ENCODE measurements at regions not wholly inside any gene's neighbourhood (a gene's known extent, or its start where the extent isn't known, plus 50 kb on each side); places are given as distances from the start of the nearest gene placed in this dataset.

DNA sequence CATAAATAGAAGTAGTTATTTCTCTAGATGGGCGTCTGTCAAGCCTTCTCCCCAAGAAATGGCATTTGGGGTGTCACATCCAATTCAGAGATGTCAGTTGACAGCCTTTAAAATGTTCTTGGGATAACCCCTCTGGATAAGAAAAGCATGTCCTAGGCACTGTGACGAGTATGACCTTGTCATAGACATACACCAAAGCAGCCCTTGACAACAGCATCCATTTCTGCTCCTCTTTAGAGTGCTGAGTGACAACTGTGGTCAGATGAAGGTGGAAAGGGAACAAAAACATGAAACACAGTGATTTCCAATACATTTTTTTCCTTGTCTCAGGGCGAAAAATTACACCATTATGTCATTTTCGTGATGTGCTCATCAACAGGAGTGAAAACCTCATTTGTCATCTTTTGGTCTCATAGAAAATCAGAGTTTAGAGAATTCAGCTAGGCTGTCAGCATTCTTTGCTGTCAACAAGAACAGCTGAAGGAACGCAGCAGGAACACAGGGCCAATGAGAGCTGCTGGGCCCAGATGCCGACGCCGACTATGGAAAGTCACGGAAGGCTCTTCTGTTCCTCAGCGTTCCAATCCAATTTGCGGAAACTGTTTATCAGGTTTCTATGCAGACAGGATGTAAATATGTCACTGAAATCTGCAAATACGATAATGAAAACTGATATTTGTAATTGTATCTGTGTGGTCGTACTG is 193.2 kb downstream of the ICOS start:
- H3K4me1 ChIP-seq (ENCODE audit: insufficient read depth, low read length), result no peaks in the 10 kb centered on the region
- no TSS peak for BruUV-seq (replicated peaks)
- no peak overlapping the region for H3K4me3 ChIP-seq (replicated peaks in 1 of 3; ENCODE audit: insufficient read depth in 1 of 3, low read depth in 2 of 3, low read length in 3 of 3)
- DNase-seq (ENCODE audit: low spot score), result no peak
- no peaks in the 10 kb centered on the region for H3K79me2 ChIP-seq (ENCODE audit: insufficient read depth, low read length)
- intact Hi-C loops (cut with micrococcal nuclease; ENCODE audit: unreplicated experiment) (no loop called here), in situ Hi-C loops (cut with HindIII; ENCODE audit: extremely low pct_ligation_motif_present, low pct_unique_long_range_greater_than_20kb) (no loop called here)
- no peak overlapping the region for H3K4me2 ChIP-seq (ENCODE audit: low read depth, low read length)
- no peak overlapping the region for H3K9ac ChIP-seq (ENCODE audit: insufficient read depth, low read depth, low read length)
- CTCF ChIA-PET (ENCODE audit: low intra/inter-chr PET ratio, low total read pairs), result no interaction called here
- H3K27ac ChIP-seq (ENCODE audit: extremely low read length, insufficient read depth, low read length), result no peak overlapping the region
- no peaks in the 10 kb centered on the region for H4K20me1 ChIP-seq (ENCODE audit: insufficient read depth, low read length)
- no peaks in the 10 kb centered on the region for H3K36me3 ChIP-seq (replicated peaks in 1 of 2; ENCODE audit: control insufficient read depth in 1 of 2, insufficient read depth in 2 of 2, low read length in 2 of 2)
- H3K9me3 ChIP-seq (ENCODE audit: low read length), result no peaks in the 10 kb centered on the region
- TF ChIP-seq, protein P1, sequence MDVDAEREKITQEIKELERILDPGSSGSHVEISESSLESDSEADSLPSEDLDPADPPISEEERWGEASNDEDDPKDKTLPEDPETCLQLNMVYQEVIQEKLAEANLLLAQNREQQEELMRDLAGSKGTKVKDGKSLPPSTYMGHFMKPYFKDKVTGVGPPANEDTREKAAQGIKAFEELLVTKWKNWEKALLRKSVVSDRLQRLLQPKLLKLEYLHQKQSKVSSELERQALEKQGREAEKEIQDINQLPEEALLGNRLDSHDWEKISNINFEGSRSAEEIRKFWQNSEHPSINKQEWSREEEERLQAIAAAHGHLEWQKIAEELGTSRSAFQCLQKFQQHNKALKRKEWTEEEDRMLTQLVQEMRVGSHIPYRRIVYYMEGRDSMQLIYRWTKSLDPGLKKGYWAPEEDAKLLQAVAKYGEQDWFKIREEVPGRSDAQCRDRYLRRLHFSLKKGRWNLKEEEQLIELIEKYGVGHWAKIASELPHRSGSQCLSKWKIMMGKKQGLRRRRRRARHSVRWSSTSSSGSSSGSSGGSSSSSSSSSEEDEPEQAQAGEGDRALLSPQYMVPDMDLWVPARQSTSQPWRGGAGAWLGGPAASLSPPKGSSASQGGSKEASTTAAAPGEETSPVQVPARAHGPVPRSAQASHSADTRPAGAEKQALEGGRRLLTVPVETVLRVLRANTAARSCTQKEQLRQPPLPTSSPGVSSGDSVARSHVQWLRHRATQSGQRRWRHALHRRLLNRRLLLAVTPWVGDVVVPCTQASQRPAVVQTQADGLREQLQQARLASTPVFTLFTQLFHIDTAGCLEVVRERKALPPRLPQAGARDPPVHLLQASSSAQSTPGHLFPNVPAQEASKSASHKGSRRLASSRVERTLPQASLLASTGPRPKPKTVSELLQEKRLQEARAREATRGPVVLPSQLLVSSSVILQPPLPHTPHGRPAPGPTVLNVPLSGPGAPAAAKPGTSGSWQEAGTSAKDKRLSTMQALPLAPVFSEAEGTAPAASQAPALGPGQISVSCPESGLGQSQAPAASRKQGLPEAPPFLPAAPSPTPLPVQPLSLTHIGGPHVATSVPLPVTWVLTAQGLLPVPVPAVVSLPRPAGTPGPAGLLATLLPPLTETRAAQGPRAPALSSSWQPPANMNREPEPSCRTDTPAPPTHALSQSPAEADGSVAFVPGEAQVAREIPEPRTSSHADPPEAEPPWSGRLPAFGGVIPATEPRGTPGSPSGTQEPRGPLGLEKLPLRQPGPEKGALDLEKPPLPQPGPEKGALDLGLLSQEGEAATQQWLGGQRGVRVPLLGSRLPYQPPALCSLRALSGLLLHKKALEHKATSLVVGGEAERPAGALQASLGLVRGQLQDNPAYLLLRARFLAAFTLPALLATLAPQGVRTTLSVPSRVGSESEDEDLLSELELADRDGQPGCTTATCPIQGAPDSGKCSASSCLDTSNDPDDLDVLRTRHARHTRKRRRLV (CRISPR knock-in tag; IDR thresholded peaks at IDR 0.05), result no peak
- peak; percentile 41; the same call in 1 of the 2 replicates for TF ChIP-seq CREB1 (IDR thresholded peaks at IDR 0.05)
- no peak for TF ChIP-seq CREB1 (CRISPR knock-in tag; IDR thresholded peaks at IDR 0.05)
- POLR2A ChIA-PET, result no interaction called here
- ATAC-seq, result no peak
- H3K27me3 ChIP-seq (ENCODE audit: control insufficient read depth in 1 of 2, insufficient read depth in 2 of 2, low read length in 2 of 2), result no peaks in the 10 kb centered on the region
- FAIRE-seq, result no peak
- WGBS (ENCODE audit: low lambda C conversion rate), result 42% methylated on average over 13 of the region's 13 CpGs
- H2AFZ ChIP-seq (ENCODE audit: low read length), result no peak overlapping the region
